ENCODE measurements at regions not wholly inside any gene's neighbourhood (a gene's known extent, or its start where the extent isn't known, plus 50 kb on each side); places are given as distances from the start of the nearest gene placed in this dataset.
"Not testable (repeated sequence)": the region's sequence is repeated elsewhere in the genome, so short reads cannot be mapped to it uniquely, and the experiment has no call there.

- DNase-seq = no peak
Observed at GRCh38 chr17:77786740-77787505, 171.6 kb upstream of the TNRC6C start.

GRCh38 chr17:77790143-77790829 is 168.2 kb upstream of the TNRC6C start:
- DNase-seq = no peak

GRCh38 chr17:77792626-77793025 is 165.9 kb upstream of the TNRC6C start:
- DNase-seq = no peak

GRCh38 chr17:77793146-77793970 is 165.1 kb upstream of the TNRC6C start:
- DNase-seq = no peak

- DNase-seq = no peak
Observed at GRCh38 chr17:77793971-77794235, 164.6 kb upstream of the TNRC6C start.

GRCh38 chr17:77794846-77795245 is 163.7 kb upstream of the TNRC6C start:
- DNase-seq = no peak

GRCh38 chr17:77795685-77796084 is 162.8 kb upstream of the TNRC6C start:
- no peak for DNase-seq

- DNase-seq = no peak
Observed at GRCh38 chr17:77796176-77796860, 162.2 kb upstream of the TNRC6C start.

- no peak for DNase-seq
Observed at GRCh38 chr17:77798031-77798430, 160.5 kb upstream of the TNRC6C start.

- no peak for DNase-seq
Observed at GRCh38 chr17:77798481-77798880, 160.0 kb upstream of the TNRC6C start.

GRCh38 chr17:77800816-77801215 is 157.7 kb upstream of the TNRC6C start:
- no peak for DNase-seq

GRCh38 chr17:77801545-77802332 is 156.8 kb upstream of the TNRC6C start:
- DNase-seq = no peak

- DNase-seq = no peak
Observed at GRCh38 chr17:77802333-77802615, 156.2 kb upstream of the TNRC6C start.

- no peak for DNase-seq
Observed at GRCh38 chr17:77802811-77803220, 155.7 kb upstream of the TNRC6C start.

GRCh38 chr17:77803726-77804125 is 154.8 kb upstream of the TNRC6C start:
- no peak for DNase-seq

GRCh38 chr17:77804796-77805426 is 153.6 kb upstream of the TNRC6C start:
- no peak for DNase-seq

GRCh38 chr17:77805970-77806369 is 152.5 kb upstream of the TNRC6C start:
- not testable (repeated sequence) for DNase-seq

GRCh38 chr17:77807051-77807745 is 151.3 kb upstream of the TNRC6C start:
- no peak for DNase-seq

GRCh38 chr17:77807746-77808441 is 150.6 kb upstream of the TNRC6C start:
- DNase-seq = no peak

GRCh38 chr17:77808686-77809425 is 149.6 kb upstream of the TNRC6C start:
- DNase-seq = no peak

Measured in stimulated activated CD4-positive, alpha-beta T cell treated with anti-CD3 and anti-CD28 coated beads, Interleukin-4, amount 100 ng/mL, for 1 hour (primary cell).